ENCODE measurements at regions not wholly inside any gene's neighbourhood (a gene's known extent, or its start where the extent isn't known, plus 50 kb on each side); places are given as distances from the start of the nearest gene placed in this dataset.

GRCh38 chr2:15863494-15864175 lies 76.7 kb upstream of the MYCN start:
- CTCF ChIA-PET, result interaction anchor here (0.9 to 1.2 kb wide), 2 partner anchors 7 to 219 kb away, joined by 3 to 5 read pairs; no protein-coding TSS in a partner anchor
- POLR2A ChIA-PET, result no interaction called here
- no peaks in the 10 kb centered on the region for H3K4me1 Mint-ChIP-seq (ENCODE audit: insufficient read depth, unreplicated experiment)
- H3K4me3 Mint-ChIP-seq (ENCODE audit: unreplicated experiment), result no peak overlapping the region
- no peak overlapping the region for H3K27ac Mint-ChIP-seq (ENCODE audit: low read depth, unreplicated experiment)
- DNase-seq (ENCODE audit: unreplicated experiment), result no peak
- TF ChIP-seq, protein P1, sequence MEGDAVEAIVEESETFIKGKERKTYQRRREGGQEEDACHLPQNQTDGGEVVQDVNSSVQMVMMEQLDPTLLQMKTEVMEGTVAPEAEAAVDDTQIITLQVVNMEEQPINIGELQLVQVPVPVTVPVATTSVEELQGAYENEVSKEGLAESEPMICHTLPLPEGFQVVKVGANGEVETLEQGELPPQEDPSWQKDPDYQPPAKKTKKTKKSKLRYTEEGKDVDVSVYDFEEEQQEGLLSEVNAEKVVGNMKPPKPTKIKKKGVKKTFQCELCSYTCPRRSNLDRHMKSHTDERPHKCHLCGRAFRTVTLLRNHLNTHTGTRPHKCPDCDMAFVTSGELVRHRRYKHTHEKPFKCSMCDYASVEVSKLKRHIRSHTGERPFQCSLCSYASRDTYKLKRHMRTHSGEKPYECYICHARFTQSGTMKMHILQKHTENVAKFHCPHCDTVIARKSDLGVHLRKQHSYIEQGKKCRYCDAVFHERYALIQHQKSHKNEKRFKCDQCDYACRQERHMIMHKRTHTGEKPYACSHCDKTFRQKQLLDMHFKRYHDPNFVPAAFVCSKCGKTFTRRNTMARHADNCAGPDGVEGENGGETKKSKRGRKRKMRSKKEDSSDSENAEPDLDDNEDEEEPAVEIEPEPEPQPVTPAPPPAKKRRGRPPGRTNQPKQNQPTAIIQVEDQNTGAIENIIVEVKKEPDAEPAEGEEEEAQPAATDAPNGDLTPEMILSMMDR (IDR thresholded peaks at IDR 0.05; ENCODE audit: unreplicated experiment), result no peak
- no peaks in the 10 kb centered on the region for H3K36me3 Mint-ChIP-seq (ENCODE audit: insufficient read depth, unreplicated experiment)
- intact Hi-C loops (cut with micrococcal nuclease), result no loop called here
- BruUV-seq (replicated peaks), result no TSS peak
- no peaks in the 10 kb centered on the region for H3K9me3 Mint-ChIP-seq (ENCODE audit: unreplicated experiment)
- peaks cover 61% of the 10 kb centered on the region for H3K27me3 Mint-ChIP-seq (ENCODE audit: insufficient read depth, unreplicated experiment)

GRCh38 chr2:15864176-15864769 lies 76.1 kb upstream of the MYCN start:
- no peaks in the 10 kb centered on the region for H3K4me1 Mint-ChIP-seq (ENCODE audit: insufficient read depth, unreplicated experiment)
- H3K27me3 Mint-ChIP-seq (ENCODE audit: insufficient read depth, unreplicated experiment), result peaks cover 56% of the 10 kb centered on the region
- BruUV-seq (replicated peaks), result no TSS peak
- H3K27ac Mint-ChIP-seq (ENCODE audit: low read depth, unreplicated experiment), result no peak overlapping the region
- intact Hi-C loops (cut with micrococcal nuclease), result no loop called here
- no peak for DNase-seq (ENCODE audit: unreplicated experiment)
- POLR2A ChIA-PET, result no interaction called here
- TF ChIP-seq, protein P1 (IDR thresholded peaks at IDR 0.05; ENCODE audit: unreplicated experiment), result no peak
- H3K4me3 Mint-ChIP-seq (ENCODE audit: unreplicated experiment), result no peak overlapping the region
- CTCF ChIA-PET, result no interaction called here
- no peaks in the 10 kb centered on the region for H3K36me3 Mint-ChIP-seq (ENCODE audit: insufficient read depth, unreplicated experiment)
- H3K9me3 Mint-ChIP-seq (ENCODE audit: unreplicated experiment), result no peaks in the 10 kb centered on the region

DNA sequence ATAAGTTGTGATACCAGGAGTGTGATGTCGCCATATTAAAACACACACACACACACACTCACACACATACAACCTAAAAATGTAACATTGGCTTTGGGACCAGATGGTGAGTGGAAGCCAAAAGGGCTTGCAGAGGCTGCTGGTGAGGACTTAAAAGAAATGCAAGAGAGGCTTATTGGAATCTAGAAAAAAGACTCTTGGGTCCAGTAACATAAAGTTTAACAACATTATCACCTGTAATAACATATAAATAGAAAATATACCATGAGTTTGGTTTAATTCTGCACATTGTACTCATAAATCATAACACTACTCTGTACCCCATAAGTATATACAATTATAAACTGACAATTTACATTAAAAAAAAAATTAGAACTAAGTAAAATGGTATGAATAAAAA lies 74.4 kb upstream of the MYCN start:
- Mint-ChIP-seq H3K4me1 (ENCODE audit: insufficient read depth, unreplicated experiment) (no peaks in the 10 kb centered on the region), H3K27ac (ENCODE audit: low read depth, unreplicated experiment) (no peak overlapping the region), H3K9me3 (ENCODE audit: unreplicated experiment) (no peaks in the 10 kb centered on the region), H3K27me3 (ENCODE audit: insufficient read depth, unreplicated experiment) (peaks cover 48% of the 10 kb centered on the region), H3K4me3 (ENCODE audit: unreplicated experiment) (no peak overlapping the region), H3K36me3 (ENCODE audit: insufficient read depth, unreplicated experiment) (no peaks in the 10 kb centered on the region)
- intact Hi-C loops (cut with micrococcal nuclease), result no loop called here
- BruUV-seq (replicated peaks), result no TSS peak
- POLR2A ChIA-PET, result no interaction called here
- CTCF ChIA-PET, result no interaction called here
- DNase-seq (ENCODE audit: unreplicated experiment), result no peak
- TF ChIP-seq, protein P1 (IDR thresholded peaks at IDR 0.05; ENCODE audit: unreplicated experiment), result no peak

- Mint-ChIP-seq H3K9me3 (ENCODE audit: unreplicated experiment) (no peaks in the 10 kb centered on the region), H3K36me3 (ENCODE audit: insufficient read depth, unreplicated experiment) (no peaks in the 10 kb centered on the region), H3K4me3 (ENCODE audit: unreplicated experiment) (no peak overlapping the region), H3K27me3 (ENCODE audit: insufficient read depth, unreplicated experiment) (peaks cover 43% of the 10 kb centered on the region), H3K4me1 (ENCODE audit: insufficient read depth, unreplicated experiment) (no peaks in the 10 kb centered on the region), H3K27ac (ENCODE audit: low read depth, unreplicated experiment) (no peak overlapping the region)
- intact Hi-C loops (cut with micrococcal nuclease), result no loop called here
- POLR2A ChIA-PET, result no interaction called here
- TF ChIP-seq, protein P1 (IDR thresholded peaks at IDR 0.05; ENCODE audit: unreplicated experiment), result no peak
- CTCF ChIA-PET, result no interaction called here
- BruUV-seq (replicated peaks), result no TSS peak
- DNase-seq (ENCODE audit: unreplicated experiment), result no peak
These were observed 73.7 kb upstream of the MYCN start for GRCh38 chr2:15866563-15867193.

Measured in MCF 10A (cell line).